ENCODE measurements at regions not wholly inside any gene's neighbourhood (a gene's known extent, or its start where the extent isn't known, plus 50 kb on each side); places are given as distances from the start of the nearest gene placed in this dataset.

DNA sequence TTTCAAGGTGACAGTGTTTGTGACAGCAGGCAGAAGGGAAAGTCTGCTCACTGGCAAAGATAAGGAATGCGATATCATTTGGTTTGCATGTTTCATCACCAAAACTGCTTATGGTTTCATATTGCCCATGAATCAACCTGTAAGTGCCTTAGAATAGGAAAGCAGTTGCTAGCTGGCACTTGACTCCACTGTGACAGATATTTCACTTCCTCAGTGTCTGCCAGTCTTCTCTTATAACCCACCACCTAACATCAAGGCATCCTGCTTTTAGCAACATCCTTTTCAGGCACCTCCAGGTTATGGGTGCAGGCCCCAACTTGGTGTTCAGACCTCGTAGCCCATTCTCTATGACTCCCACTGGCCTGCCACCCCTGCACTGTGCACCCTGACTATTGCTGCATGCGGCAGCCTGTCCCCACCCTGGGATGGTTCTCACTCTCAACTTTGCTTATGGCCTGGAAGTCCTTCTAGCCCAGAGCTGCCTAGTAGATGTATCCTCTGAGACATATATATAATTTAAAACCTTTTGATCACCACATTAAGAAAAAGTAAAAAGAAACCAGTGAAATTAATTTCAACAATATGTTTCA lies 154.4 kb upstream of the RARB start:
- TF ChIP-seq CTCF (IDR thresholded peaks at IDR 0.05) (no peak), POLR2A (IDR thresholded peaks at IDR 0.05) (no peak), POLR2AphosphoS5 (IDR thresholded peaks at IDR 0.05; ENCODE audit: insufficient read depth in 1 of 2, low read depth in 1 of 2) (no peak)
